ENCODE measurements at regions not wholly inside any gene's neighbourhood (a gene's known extent, or its start where the extent isn't known, plus 50 kb on each side); places are given as distances from the start of the nearest gene placed in this dataset.
A peak's percentile ranks its signal among the peaks of the same experiment; 100 is the strongest.

DNA sequence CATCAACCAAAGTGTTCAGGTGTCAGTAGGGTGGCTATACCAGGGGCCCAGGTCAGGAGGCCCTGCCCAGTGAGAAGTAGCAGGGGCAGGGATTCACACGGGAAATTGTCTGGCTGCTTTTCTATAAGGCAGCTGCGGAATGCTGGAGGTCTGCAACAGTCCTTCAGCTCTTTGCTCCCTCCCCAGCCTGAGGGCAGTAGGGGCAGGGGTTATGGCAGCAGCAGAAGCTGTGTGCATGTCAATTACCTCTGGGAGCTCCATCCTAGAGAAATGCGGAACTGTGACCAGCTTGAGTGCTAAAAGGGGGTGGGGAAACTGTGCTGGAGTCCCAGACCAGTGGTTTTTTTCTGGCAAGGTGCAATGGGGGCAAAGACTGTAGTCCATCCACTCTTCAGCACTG, 810.4 kb downstream of the PCDH7 start:
- no peak overlapping the region for H3K9ac ChIP-seq (ENCODE audit: low read length)
- ATAC-seq (no peak), DNase-seq (ENCODE audit: low read depth, low spot score) (no peak)
- no peak overlapping the region for H3K4me2 ChIP-seq (ENCODE audit: low read length)
- H3K9me3 ChIP-seq (ENCODE audit: control insufficient read depth in 1 of 2, insufficient read depth in 1 of 2, low read depth in 1 of 2, low read length in 2 of 2) = no peaks in the 10 kb centered on the region
- no peaks in the 10 kb centered on the region; the same call in 1 of the 2 replicates for H3K9me2 ChIP-seq (ENCODE audit: insufficient read depth)
- no TSS peak for BruUV-seq (replicated peaks)
- H3K4me1 ChIP-seq (ENCODE audit: control insufficient read depth in 1 of 2, insufficient read depth in 2 of 2, low read length in 2 of 2) = no peaks in the 10 kb centered on the region
- no peaks in the 10 kb centered on the region for H3K36me3 ChIP-seq (ENCODE audit: control insufficient read depth in 1 of 2, insufficient read depth in 2 of 2, low read length in 2 of 2)
- no peaks in the 10 kb centered on the region for H3K79me2 ChIP-seq (ENCODE audit: insufficient read depth, low read length)
- CTCF ChIA-PET = no interaction called here
- H3K4me3 ChIP-seq (replicated peaks in 1 of 2; ENCODE audit: low read depth in 1 of 2, low read length in 2 of 2) = no peak overlapping the region
- no peak overlapping the region for H2AFZ ChIP-seq (ENCODE audit: low read depth, low read length, poor library complexity, severe bottlenecking)
- H4K20me1 ChIP-seq (ENCODE audit: insufficient read depth) = no peaks in the 10 kb centered on the region
- RAD21 ChIA-PET (ENCODE audit: low non-redundant PET in 1 of 2, low total read pairs in 2 of 2, uncharacterized antibody in 2 of 2, unreplicated experiment in 2 of 2) = no interaction called here
- H3K27ac ChIP-seq (ENCODE audit: low read depth, low read length) = no peak overlapping the region
- no peaks in the 10 kb centered on the region for H3K27me3 ChIP-seq (ENCODE audit: insufficient read depth, low read length)
- intact Hi-C loops (cut with micrococcal nuclease) = no loop called here
- POLR2A ChIA-PET = no interaction called here
- TF ChIP-seq SRF (IDR thresholded peaks at IDR 0.05; ENCODE audit: low read depth) (no peak), EGR1 (IDR thresholded peaks at IDR 0.05; ENCODE audit: low read depth) (no peak), YY1 (IDR thresholded peaks at IDR 0.05; ENCODE audit: extremely low read depth, insufficient replicate concordance, low read depth, low read length) (no peak), EZH2 (IDR thresholded peaks at IDR 0.05) (no peak), EZH2phosphoT487 (IDR thresholded peaks at IDR 0.05; ENCODE audit: borderline replicate concordance) (no peak)

DNA sequence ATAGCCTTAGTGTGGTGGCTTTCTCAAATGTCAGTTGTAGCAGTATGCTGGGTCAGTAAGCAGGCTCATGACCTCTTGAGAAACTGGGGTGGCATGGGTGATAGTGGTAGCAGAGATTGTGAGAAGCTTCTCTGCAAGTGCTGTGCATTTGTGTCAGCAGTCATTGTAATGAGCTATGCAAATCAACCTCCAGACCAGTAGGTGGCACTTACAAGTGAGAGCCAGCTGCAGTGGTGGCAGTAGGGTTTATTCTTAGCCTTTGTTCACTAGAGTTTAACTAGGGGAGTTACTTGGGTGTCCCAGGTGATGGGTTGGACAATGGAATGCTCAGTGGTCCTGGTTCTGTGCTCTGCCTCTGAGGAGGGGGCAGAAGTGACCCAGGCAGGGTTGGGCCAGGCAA, 818.7 kb downstream of the PCDH7 start:
- CTCF ChIA-PET = no interaction called here
- RAD21 ChIA-PET (ENCODE audit: low non-redundant PET in 1 of 2, low total read pairs in 2 of 2, uncharacterized antibody in 2 of 2, unreplicated experiment in 2 of 2) = no interaction called here
- DNase-seq (ENCODE audit: low read depth, low spot score) = no peak
- Histone ChIP-seq H3K27ac (ENCODE audit: low read depth, low read length) (no peak overlapping the region), H3K9me2 (ENCODE audit: insufficient read depth) (no peaks in the 10 kb centered on the region), H3K9me3 (ENCODE audit: control insufficient read depth in 1 of 2, insufficient read depth in 1 of 2, low read depth in 1 of 2, low read length in 2 of 2) (no peaks in the 10 kb centered on the region), H4K20me1 (ENCODE audit: insufficient read depth) (no peaks in the 10 kb centered on the region), H3K4me3 (replicated peaks in 1 of 2; ENCODE audit: low read depth in 1 of 2, low read length in 2 of 2) (no peak overlapping the region), H2AFZ (ENCODE audit: low read depth, low read length, poor library complexity, severe bottlenecking) (no peak overlapping the region), H3K27me3 (ENCODE audit: insufficient read depth, low read length) (no peaks in the 10 kb centered on the region), H3K4me2 (ENCODE audit: low read length) (no peak overlapping the region), H3K9ac (ENCODE audit: low read length) (no peak overlapping the region), H3K79me2 (ENCODE audit: insufficient read depth, low read length) (no peaks in the 10 kb centered on the region), H3K4me1 (ENCODE audit: control insufficient read depth in 1 of 2, insufficient read depth in 2 of 2, low read length in 2 of 2) (no peaks in the 10 kb centered on the region), H3K36me3 (ENCODE audit: control insufficient read depth in 1 of 2, insufficient read depth in 2 of 2, low read length in 2 of 2) (no peaks in the 10 kb centered on the region)
- ATAC-seq = no peak; the same call in 1 of the 2 replicates
- POLR2A ChIA-PET = no interaction called here
- no TSS peak for BruUV-seq (replicated peaks)
- intact Hi-C loops (cut with micrococcal nuclease) = no loop called here
- TF ChIP-seq SRF (IDR thresholded peaks at IDR 0.05; ENCODE audit: low read depth) (no peak), EZH2phosphoT487 (IDR thresholded peaks at IDR 0.05; ENCODE audit: borderline replicate concordance) (no peak), FOSL1 (IDR thresholded peaks at IDR 0.05; ENCODE audit: low read depth) (no peak), RAD21 (IDR thresholded peaks at IDR 0.05; ENCODE audit: low read depth) (no peak), ZNF274 (IDR thresholded peaks at IDR 0.05; ENCODE audit: low read depth, low read length) (no peak)
- TF ChIP-seq, protein P1, sequence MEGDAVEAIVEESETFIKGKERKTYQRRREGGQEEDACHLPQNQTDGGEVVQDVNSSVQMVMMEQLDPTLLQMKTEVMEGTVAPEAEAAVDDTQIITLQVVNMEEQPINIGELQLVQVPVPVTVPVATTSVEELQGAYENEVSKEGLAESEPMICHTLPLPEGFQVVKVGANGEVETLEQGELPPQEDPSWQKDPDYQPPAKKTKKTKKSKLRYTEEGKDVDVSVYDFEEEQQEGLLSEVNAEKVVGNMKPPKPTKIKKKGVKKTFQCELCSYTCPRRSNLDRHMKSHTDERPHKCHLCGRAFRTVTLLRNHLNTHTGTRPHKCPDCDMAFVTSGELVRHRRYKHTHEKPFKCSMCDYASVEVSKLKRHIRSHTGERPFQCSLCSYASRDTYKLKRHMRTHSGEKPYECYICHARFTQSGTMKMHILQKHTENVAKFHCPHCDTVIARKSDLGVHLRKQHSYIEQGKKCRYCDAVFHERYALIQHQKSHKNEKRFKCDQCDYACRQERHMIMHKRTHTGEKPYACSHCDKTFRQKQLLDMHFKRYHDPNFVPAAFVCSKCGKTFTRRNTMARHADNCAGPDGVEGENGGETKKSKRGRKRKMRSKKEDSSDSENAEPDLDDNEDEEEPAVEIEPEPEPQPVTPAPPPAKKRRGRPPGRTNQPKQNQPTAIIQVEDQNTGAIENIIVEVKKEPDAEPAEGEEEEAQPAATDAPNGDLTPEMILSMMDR (IDR thresholded peaks at IDR 0.05 in 2 of 3, conservative IDR thresholded peaks at IDR 0.05 in 1 of 3; ENCODE audit: borderline replicate concordance in 1 of 3, insufficient read depth in 1 of 3, low read depth in 2 of 3, low read length in 2 of 3) = peak in 1 of 3 experiments; percentile 28; a peak in 2 of 6 replicates
- TF ChIP-seq, protein P2, sequence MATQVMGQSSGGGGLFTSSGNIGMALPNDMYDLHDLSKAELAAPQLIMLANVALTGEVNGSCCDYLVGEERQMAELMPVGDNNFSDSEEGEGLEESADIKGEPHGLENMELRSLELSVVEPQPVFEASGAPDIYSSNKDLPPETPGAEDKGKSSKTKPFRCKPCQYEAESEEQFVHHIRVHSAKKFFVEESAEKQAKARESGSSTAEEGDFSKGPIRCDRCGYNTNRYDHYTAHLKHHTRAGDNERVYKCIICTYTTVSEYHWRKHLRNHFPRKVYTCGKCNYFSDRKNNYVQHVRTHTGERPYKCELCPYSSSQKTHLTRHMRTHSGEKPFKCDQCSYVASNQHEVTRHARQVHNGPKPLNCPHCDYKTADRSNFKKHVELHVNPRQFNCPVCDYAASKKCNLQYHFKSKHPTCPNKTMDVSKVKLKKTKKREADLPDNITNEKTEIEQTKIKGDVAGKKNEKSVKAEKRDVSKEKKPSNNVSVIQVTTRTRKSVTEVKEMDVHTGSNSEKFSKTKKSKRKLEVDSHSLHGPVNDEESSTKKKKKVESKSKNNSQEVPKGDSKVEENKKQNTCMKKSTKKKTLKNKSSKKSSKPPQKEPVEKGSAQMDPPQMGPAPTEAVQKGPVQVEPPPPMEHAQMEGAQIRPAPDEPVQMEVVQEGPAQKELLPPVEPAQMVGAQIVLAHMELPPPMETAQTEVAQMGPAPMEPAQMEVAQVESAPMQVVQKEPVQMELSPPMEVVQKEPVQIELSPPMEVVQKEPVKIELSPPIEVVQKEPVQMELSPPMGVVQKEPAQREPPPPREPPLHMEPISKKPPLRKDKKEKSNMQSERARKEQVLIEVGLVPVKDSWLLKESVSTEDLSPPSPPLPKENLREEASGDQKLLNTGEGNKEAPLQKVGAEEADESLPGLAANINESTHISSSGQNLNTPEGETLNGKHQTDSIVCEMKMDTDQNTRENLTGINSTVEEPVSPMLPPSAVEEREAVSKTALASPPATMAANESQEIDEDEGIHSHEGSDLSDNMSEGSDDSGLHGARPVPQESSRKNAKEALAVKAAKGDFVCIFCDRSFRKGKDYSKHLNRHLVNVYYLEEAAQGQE (IDR thresholded peaks at IDR 0.05; ENCODE audit: low read depth) = no peak

All from HCT116 (cell line).